DMS153 treated with DMSO at 0.1 percent for 48 hours (cell line): ENCODE measurements at regions not wholly inside any gene's neighbourhood (a gene's known extent, or its start where the extent isn't known, plus 50 kb on each side); places are given as distances from the start of the nearest gene placed in this dataset.

Experiments used
- DNase-seq: peaks from one replicate; lab custom pipeline; 2025; ENCODE audit not compliant: unreplicated experiment; lab: John Stamatoyannopoulos, UW

DNA sequence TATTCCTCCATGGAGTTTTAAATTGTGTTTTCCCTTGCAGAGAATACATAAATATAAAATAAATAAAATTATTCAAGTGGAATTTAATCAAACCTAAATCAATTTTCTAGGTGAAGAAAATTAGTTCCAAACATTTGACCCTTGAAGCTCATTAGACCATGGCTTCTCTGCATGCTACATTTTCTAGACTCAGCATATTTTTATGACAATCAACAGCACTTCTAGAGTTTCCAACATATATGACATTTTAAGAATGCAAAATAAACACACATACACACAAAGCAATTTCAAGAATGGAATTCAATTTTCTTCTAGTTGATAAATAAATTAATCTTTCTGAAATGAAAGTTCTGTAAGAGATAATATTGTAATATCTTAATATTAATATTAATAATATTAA lies 1083.9 kb upstream of the INTU start:
- DNase-seq: no peak

DNA sequence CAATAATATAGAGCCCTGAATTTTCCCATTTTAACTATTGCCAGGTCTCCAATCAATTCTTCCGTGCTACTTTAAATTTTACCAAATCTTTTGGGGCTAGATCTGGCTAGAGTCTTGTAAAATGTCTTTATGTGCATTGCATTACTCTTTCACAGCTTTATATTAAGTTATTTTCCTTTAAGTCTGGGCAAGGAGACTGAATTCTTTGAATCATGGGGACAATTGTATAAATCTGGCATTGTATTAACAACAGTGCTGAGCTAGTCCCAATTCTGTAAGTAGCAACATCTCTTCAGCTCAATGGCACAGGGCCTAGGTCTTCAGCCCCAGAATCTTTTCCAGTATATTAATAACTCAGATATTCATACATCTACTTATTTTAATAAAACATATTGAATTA lies 1080.4 kb upstream of the INTU start:
- DNase-seq: no peak

DNA sequence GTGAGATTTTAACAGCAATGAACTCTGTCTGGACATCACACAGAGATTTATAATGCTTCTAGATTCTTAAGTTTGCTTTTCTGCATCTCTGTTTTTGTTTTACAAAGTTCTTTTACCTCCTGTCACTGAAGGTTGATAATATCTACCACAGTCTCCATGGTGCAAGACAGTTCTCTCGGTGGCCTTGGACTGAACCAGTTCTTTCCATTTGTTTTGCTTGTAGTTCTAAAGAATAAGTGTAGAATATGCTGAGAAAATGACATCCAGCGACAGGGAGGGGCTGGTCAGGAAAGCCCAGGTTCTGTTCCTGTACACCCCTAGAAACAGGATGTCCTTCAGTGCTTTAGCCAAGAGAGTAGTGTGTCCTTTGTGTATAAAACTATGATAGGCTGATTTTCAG lies 1079.5 kb upstream of the INTU start:
- DNase-seq: no peak

DNA sequence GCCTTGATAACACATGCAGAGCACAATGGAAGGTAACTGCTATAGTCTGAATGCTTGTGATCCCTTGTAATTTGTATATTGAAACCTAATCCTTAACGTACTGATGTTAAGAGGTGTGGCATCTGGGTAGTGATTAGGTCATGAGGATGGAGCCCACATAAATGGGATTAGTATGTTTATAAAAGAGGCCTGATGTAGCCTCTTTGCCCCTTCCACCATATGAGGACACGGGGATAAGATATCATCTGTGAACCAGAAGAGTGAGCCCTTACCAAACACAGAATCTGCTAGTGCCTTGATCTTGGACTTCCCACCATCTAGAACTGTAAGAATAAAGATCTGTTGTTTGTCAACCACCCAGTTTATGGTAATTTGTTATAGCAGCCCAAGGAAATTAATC lies 1074.2 kb upstream of the INTU start:
- no peak for DNase-seq

DNA sequence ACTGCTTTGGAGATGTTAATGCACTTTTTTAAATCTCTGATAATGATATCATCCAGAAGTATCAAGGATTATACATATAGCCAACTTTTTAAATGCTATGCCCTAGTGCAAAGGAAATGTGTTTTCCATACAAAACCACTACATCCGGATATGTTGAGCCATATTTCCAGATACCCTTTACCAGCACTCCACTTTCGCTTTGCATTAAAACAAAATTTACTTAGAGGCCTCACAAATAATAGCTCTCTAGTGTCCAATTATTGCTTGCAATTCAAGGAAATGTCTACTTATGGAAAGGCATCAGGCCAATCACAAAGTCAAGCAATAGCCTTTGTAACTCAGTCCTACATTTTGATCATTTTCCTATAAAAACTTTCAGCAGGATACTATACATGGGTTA lies 1072.8 kb upstream of the INTU start:
- DNase-seq: no peak

DNA sequence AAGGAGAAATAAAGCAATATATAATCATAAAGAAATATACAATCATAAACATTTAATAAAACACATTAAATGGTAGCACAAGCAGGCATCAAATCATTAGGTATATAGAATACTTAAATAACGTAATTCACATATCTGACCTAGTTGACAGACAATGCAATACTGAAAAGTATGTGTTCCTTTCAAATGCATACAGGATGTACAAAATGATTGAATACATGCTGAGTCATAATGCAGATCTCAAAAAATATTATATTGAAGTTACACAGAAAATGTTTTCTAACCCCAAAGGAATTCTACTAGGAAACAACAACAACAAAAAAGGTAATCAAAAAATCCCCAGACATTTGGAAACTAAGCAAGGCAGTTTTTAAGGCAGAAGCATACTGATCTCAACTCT lies 1072.0 kb upstream of the INTU start:
- DNase-seq: no peak

DNA sequence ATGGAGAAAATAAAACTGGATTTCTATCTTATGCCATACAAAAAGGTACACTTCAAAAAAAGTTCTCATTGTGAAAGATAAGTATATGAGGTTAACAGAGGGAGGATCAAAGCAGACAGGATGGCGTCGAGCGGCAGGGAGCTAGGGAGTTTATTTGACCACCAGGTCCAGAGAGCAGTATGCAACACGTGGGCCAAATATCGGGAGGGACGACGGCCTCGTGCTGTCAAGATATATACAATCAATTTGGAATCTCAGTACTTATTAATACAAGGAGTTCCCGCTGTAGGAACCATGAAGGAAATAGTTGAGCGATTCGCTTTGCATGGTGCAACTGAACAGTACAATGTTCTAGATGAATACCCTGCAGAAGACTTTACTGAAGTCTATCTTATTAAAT lies 1069.4 kb upstream of the INTU start:
- DNase-seq: no peak

DNA sequence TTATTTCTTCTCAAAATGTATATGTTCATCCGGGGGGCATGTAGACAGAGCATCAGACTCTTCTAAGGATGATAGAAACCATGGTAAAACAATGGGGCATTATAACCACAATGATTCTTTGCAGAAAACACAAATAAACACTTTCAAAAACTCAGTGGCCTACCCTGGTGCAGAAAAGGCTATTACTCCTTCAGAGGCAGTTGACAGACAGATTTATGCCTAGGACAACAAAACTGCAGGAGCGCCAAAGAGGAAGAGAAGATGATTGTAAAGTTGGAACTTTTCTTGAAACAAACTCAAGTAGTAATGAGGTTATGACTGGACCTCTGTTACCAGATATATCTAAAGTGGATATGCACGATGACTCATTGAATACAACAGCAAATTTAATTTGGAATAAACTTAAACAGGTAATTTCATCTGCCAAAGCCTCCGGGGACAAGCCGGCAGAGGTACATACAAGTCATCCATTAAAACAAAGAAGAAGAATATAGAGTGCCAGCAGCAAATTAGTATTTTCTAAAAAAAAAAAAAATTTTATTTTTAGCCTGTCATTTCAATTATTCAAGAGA lies 1068.4 kb upstream of the INTU start:
- no peak for DNase-seq

DNA sequence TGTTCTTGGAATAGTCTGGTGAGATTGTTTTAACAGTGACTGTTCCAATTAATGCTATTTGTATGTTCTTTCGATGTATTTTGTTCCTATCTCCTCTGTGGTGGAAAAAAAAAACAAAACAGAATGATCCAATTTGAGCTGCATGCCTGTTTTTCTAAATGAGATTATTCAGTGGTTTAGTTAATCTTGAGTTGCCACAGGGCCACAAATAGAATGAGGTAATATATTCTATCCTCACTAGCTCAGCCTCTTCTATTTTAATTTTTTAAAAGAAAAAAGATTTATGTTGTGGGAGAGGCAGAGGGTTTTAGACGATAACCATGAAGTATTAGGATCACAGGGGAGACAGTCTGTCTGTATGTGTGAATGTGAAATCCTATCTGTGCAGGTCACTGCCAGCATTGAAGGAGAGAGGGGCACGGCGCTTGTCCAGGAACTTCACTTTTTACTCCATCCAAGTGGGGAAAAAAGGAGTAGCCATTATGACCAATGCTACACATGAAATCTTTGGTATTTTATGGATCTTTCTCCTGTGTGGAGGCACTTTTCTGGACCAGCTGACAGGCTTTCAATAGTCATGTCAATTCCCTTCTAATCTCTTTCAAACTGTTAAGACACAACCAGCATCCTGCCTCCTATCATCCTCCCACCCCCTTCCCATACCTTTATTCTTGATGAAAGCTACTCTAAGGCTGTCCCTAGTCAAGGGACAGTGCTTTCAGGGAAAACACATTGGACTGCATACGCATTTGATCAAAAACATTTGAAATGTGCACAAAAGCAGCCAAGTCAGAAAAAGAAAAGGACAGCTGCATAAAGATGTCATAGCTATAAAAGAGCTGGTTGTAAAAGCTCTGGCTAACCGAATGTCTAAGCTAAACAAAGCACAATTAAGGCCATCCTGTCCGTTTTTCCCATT lies 1063.8 kb upstream of the INTU start:
- no peak for DNase-seq

DNA sequence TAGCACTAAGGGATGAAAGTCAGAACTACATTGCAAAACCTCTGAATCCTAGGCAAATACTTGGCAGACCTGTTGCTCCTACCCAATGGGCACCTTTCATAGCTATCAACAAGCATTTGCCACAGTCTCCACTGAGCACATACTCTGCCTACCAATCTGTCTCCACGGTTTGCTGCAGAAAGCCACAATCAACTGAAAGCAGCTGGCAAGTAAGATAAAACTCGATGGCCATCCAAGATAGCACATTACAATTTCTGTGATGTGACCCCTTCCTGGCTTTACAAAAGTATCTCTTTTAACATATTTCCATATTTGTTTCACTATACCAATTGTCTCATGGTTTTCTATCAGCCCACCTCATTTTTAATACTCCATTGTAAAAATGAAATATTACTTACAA lies 1060.5 kb upstream of the INTU start:
- DNase-seq: no peak

DNA sequence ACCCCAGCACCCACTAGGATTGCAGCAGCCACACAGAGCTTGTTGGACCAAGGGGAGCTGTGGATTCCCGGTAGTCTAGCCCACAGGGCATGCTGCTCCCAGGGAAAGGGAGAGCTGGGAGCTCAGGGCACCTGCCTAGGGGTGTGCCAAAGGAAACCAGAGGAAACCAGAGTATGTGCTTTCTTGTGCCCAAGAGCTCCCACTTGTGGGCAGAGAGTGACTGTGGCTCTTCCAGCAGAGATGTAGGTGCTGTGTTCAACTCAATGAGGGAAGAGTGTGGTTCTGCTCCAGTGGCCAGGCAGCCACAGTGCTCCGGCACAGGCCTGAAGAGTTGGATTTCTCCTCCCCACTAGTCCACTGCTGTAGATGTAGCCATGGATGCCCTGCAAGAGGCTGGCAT lies 1050.0 kb upstream of the INTU start:
- no peak for DNase-seq

DNA sequence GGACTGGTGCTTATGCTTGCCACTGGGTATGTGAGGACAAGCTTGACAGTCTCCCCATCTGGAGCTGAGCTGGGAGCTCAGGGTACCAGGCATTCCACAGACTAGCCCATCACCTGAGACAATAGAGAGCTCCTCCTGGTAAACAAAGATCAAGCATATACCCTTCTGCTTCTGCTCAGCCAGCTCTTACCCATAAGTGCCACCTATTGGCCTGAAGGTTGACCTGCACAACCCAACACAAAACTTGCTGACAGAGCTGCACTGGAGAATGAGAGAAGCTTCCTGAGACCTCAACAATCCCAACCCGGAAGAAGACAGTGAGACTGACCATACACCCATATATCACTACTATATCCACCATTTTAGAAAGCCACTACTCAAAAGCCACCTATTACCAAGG lies 1049.2 kb upstream of the INTU start:
- no peak for DNase-seq

DNA sequence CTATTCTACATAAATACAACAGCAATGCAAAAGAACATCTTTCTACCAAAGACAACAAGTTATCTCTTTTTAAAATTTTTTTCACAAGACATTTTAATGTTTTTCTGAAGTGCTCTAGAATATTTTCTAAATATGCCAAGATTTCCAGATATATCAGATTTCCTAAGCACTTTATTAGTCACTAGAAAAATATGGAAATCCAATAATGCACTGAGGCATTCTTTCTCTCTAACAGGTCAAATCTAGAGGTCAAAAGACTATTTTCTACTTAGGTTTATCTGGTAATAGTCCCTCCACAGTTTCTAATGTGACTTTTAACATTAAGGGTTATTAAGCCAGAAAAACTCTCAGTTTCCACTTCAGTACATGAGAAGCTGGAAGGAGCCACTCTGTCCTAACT lies 1041.2 kb upstream of the INTU start:
- no peak for DNase-seq

DNA sequence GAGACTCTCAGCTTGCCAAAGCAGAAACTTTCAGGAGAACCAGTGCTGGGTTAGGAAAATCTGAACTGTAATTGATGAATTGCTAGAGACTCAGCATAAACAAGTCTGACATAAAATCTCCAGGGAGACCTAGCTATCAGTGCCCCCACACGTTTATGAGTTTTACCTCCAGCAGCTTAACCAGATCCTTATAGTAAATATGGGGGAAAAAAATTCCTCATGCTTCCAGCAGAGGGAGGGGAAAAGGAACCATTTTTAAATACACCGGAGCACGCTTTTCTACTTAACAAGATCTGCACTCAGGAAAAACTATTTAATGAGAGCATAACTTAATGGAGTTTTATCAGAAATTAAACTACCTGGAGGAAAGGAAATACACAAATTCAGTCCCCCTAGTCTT lies 1040.7 kb upstream of the INTU start:
- DNase-seq: no peak

DNA sequence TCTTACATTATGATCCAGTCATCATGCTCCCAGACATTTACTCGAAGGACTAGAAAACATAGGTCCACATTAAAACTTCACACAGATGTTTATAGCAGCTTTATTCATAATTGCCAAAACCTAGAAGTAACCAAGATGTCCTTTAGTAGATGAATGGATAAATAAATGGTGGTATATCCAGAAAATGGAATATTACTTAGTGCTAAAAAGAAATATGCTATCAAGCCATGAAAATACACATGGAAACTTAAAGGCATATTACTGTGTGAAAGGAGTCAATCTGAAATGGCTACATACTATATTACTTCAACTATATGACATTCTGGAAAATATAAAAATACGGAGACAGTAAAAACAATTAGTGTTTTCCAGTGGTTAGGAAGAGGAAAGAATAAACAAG lies 1039.1 kb upstream of the INTU start:
- no peak for DNase-seq

DNA sequence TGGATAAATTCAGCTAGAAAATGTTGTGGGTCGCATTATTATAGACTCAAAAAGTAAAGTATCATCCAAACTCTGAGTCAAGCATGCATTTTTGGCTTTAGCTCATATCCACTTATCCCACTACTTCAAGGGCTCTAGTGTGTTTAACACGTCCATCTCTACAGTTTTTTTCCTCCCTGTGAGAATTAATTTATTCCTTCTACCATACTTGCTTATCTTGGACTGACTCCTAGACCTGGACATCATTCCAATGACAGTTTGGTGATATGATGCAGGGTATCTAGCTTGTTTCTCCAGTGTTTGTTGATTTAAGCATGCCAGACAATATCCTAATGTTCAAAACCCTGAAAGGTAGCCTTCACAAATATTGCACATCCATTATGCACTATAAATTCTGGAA lies 1037.1 kb upstream of the INTU start:
- no peak for DNase-seq

DNA sequence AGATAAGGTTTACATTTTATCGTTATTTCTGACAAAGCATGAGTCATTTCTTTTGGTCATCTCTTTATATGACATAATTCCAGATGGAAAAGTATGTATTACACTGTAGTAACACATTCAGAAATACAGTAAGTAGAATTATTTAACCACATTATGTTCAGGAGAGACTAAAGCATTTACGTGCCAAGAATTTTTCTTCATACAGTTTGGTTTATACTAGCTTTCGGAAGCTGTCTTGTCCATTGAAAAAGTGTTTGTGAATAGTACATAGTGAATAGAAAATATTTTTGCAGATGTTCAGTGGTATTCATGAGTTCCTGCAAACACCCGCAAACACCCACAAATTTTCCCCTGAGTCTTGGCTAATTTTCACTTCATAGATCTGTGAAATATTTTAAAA lies 1033.0 kb upstream of the INTU start:
- no peak for DNase-seq

DNA sequence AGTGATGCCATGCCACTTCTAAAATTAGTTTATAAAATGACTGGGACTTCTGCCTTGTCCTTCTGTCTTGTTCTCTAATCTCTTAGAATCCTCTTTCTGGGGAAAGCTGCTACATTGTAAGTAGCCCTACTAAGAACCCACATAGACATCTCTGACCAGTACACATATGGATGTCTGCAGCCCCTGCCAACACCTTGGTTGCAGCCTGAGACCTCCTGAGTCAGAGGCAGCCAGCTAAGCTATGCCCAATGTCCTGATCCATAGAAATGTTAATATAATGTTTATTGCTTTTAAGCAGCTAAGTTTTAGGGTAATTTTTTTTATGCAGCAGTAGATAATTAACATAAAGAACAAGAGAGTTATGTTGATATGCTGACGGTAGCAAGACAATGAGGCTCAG lies 1029.5 kb upstream of the INTU start:
- no peak for DNase-seq

DNA sequence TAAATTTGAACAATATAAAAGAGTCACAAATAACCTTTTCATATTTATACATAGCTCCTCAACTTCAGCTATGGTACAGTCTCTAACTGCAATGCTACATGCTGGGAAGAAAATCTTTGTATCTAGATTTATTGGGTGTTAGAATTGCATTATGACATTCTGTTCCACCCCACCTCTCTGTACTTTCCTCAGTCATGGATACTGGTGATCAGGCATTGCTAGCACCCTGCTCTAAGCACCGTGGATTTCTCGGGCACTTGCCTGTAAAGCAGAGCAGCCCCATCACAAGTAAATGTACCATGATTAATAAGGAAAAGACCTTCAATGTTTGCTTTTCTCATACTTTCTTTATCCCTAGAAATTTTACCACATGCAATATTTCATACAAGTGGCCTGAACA lies 1028.9 kb upstream of the INTU start:
- no peak for DNase-seq

DNA sequence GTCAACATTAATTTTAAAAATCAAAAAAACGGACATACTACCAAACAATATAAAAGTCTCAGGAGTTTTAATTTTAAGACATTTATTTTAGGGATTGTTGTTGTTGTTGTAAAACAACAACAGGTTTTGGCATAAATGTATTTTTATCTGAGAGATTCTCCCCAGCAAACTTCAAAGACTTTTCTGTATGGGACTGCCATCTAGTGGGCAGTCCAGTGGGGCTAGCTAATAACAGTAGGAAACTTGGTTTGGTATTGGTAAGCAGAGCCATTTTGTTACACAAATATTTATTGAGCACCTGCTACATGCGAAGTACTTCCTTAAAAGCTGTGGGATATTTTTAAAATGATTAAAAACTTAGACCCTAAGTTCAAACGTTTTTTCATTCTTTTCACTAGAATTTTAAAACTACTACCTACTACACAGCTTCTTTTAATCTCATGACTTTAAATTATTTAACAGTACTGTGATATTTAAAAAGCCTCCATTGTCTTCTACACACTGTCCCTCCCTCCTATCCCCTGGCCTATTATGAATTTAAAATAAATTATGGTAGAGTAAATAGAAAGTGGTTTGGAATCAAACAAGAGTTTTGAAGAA lies 1028.4 kb upstream of the INTU start:
- no peak for DNase-seq

DNA sequence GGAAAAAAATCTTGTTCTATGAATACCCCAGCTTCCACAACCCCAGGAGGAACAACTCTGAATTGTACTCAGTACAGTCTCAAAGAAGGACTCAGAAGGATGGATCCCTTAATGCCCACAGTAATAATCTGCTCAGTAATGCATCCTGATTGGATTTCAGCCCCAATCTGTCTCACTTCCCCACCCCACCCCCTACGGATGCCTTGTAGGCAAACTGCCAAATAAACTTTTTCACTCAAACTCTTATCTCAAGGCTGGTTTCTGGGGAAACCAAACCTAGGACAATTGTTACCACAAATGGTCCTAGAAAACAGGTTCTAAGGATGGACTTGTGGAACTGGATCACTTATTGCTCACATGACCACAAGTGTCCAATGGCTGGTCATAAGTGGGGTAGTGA lies 1021.8 kb upstream of the INTU start:
- DNase-seq: no peak

DNA sequence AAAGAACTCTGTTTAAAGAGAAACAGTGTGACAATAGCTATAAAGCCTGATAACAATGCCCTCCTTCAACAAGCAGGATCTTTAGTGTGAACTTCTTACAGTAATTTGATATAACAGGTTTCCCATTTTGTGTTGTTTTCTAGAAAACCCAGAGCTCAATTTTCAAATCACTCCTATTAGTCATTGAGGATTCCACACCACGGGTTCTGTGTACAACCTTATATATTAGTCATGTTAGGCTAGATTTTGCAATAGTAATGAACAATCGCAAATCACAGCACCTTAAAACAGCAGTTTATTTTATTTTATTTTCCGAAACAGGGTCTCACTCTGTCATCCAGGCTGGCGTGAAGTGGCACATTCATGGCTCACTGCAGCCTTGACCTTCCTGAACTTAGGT lies 1020.9 kb upstream of the INTU start:
- no peak for DNase-seq
